ENCODE measurements at regions not wholly inside any gene's neighbourhood (a gene's known extent, or its start where the extent isn't known, plus 50 kb on each side); places are given as distances from the start of the nearest gene placed in this dataset.
"Not testable (repeated sequence)": the region's sequence is repeated elsewhere in the genome, so short reads cannot be mapped to it uniquely, and the experiment has no call there.

- not testable (repeated sequence) for H3K4me3 Mint-ChIP-seq; H3K4me1 Mint-ChIP-seq (ENCODE audit: low read depth); H3K36me3 Mint-ChIP-seq; H3K9me3 Mint-ChIP-seq (ENCODE audit: low read depth); H3K27ac Mint-ChIP-seq; H3K27me3 Mint-ChIP-seq
These were observed 69.1 kb upstream of the PLGLB2 start for GRCh38 chr2:87678742-87679173.

DNA sequence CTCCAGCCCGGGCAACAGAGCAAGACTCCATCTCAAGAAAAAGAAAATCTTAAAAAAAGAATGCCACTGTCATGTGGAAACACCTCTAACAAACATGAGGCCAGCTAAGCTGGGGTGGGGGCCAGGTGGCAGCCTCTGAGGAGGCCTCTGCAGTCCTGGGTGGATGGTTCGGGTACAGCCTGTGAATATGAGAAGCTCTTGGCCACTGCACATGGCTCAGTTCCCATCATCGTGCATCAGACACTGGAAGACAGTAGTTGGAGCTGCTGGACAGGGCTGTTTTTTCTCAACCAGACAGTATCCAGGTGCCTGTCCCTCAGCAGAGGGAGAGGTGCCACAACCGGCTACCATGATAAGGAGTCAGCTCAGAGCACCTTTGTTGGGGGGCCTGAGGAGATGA lies 67.9 kb upstream of the PLGLB2 start:
- not testable (repeated sequence) for H3K27me3 Mint-ChIP-seq; H3K4me1 Mint-ChIP-seq (ENCODE audit: low read depth); H3K27ac Mint-ChIP-seq; H3K9me3 Mint-ChIP-seq (ENCODE audit: low read depth); H3K4me3 Mint-ChIP-seq; H3K36me3 Mint-ChIP-seq

- H3K27me3 Mint-ChIP-seq; H3K9me3 Mint-ChIP-seq (ENCODE audit: low read depth); H3K36me3 Mint-ChIP-seq; H3K4me1 Mint-ChIP-seq (ENCODE audit: low read depth); H3K27ac Mint-ChIP-seq; H3K4me3 Mint-ChIP-seq: not testable (repeated sequence)
These were observed 67.2 kb upstream of the PLGLB2 start for GRCh38 chr2:87680691-87681090.

- not testable (repeated sequence) for H3K36me3 Mint-ChIP-seq; H3K4me1 Mint-ChIP-seq (ENCODE audit: low read depth); H3K9me3 Mint-ChIP-seq (ENCODE audit: low read depth); H3K27me3 Mint-ChIP-seq; H3K4me3 Mint-ChIP-seq; H3K27ac Mint-ChIP-seq
These were observed 64.4 kb upstream of the PLGLB2 start for GRCh38 chr2:87683451-87683850.

DNA sequence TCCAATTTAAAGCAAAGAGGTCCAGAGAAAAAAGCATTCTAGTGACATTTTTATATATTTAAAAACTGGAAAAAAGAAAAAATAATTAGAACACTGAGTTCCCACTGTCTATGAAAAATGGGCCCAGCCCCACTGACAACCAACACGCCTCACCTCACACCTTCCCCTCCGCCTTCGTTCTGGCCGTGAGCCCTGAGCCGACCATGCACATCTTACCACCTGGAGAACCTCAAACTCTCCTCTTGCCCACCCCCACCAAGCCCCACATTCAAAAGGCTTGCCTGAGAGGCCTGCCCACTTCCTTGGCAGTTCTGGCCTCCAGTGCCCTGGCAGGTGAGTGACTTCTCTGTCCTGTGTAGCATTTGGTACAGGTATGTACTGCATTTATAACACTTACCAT lies 63.9 kb upstream of the PLGLB2 start:
- not testable (repeated sequence) for H3K27me3 Mint-ChIP-seq; H3K27ac Mint-ChIP-seq; H3K4me1 Mint-ChIP-seq (ENCODE audit: low read depth); H3K36me3 Mint-ChIP-seq; H3K4me3 Mint-ChIP-seq; H3K9me3 Mint-ChIP-seq (ENCODE audit: low read depth)

DNA sequence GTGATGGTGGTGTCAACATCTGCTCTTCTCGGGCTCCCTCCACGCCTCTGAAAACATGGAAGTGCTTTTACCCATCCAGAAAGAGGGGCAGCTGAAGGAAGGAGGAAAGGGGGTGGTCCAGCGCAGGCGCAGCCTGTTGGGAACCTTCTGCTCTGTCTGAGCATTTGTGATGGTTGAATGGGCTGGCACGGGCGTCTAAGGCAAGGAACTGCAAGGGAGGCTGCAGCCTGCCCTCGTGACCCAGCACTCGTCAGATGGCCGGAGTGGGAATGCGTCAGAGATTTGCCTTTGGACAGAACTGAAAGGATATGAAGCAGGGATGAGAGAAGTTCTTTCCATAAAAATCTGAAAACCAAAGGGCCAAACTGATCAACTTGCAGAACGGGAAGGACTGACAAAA lies 62.3 kb upstream of the PLGLB2 start:
- H3K36me3 Mint-ChIP-seq; H3K27me3 Mint-ChIP-seq; H3K9me3 Mint-ChIP-seq (ENCODE audit: low read depth); H3K27ac Mint-ChIP-seq; H3K4me3 Mint-ChIP-seq; H3K4me1 Mint-ChIP-seq (ENCODE audit: low read depth): not testable (repeated sequence)

DNA sequence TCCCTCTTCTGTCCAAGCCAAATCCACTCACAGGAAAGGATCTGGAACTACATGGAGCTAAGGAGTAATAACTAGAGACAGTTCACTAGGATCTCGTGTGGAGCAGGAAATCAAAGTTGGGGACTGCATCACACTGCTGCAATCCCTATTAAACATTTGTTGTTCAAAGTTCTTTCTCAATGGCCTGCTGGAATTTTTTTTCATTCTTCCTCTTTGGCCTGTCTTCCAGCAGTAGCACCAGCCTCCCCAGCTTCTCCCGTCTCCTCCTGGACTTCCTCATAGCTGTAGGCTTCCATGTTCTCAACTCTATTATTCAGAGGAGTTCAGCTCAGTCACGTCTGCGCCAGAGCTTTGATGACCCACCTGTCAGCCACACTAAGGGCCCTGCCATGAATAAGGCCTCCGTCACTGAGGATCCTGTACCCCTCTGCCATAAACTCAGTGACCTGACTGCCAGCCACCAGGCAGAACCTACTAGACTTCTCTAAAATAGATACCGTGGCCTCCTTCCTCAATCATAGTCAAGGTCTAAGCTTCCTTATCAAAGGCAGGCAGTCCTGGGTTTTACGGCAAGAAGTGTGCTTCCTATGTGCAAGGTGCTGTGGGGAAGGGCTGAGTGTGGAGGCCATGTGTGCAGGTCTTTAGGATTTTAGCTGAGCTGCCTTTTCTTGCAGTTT lies 60.9 kb upstream of the PLGLB2 start:
- H3K4me3 Mint-ChIP-seq; H3K27me3 Mint-ChIP-seq; H3K4me1 Mint-ChIP-seq (ENCODE audit: low read depth); H3K9me3 Mint-ChIP-seq (ENCODE audit: low read depth); H3K36me3 Mint-ChIP-seq; H3K27ac Mint-ChIP-seq: not testable (repeated sequence)

GRCh38 chr2:87687550-87688270 lies 60.2 kb upstream of the PLGLB2 start:
- not testable (repeated sequence) for H3K4me1 Mint-ChIP-seq (ENCODE audit: low read depth); H3K27me3 Mint-ChIP-seq; H3K9me3 Mint-ChIP-seq (ENCODE audit: low read depth); H3K4me3 Mint-ChIP-seq; H3K27ac Mint-ChIP-seq; H3K36me3 Mint-ChIP-seq

DNA sequence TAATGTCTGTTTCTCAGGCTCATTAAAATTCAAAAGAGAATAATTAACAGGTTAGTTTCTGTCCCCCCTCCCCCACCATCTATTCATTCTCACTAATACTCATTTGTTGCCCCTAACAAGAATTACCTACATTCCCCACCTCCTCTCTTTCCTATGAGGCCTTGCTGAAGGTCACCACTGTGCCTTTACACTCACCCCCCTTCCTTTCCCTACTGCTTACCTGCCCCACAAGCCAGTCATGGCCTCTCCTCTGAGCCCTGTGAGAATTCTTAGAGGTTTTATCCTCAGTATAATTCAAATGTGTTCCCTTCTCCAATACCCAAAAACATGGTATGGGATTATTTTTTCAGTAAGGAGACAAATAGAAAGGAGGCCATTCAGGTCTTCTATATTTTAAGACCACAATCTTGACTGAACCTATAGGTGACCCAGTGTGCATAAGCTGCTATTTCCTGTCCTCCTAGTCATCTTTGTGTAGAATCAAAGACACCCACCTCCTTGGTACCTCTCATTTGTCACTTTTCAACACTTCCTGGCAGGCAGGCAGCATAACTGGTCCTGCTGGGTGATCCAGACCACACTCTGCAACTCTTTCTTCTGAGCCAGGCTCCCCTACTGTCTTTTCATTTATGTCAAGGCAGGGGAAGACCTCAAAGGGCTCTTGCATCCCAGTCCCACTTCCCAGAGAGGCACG lies 55.8 kb upstream of the PLGLB2 start:
- H3K4me1 Mint-ChIP-seq (ENCODE audit: low read depth); H3K27me3 Mint-ChIP-seq; H3K9me3 Mint-ChIP-seq (ENCODE audit: low read depth); H3K4me3 Mint-ChIP-seq; H3K36me3 Mint-ChIP-seq: not testable (repeated sequence)
- peak overlapping the region; percentile 50 for H3K27ac Mint-ChIP-seq

DNA sequence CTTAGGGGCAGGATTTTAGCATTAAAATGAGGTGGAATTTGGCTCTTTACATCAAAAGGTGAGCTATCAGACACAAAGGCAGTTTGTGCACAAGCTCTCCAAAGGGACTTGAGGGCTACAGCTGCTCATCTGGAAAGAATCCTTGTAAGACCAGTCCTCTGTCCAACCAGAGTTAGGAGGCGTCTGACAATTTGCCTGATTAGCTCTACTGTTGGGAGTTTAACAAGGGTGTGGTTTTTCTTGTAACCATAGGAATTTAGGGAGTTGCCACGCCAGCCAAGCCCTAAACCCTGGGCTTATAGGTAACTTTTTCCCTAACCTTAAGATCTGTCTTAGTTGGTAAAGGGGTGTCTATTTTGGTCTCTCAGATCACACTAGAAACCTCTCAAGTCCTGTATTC lies 55.0 kb upstream of the PLGLB2 start:
- H3K9me3 Mint-ChIP-seq (ENCODE audit: low read depth); H3K27me3 Mint-ChIP-seq; H3K36me3 Mint-ChIP-seq; H3K4me3 Mint-ChIP-seq; H3K4me1 Mint-ChIP-seq (ENCODE audit: low read depth); H3K27ac Mint-ChIP-seq: not testable (repeated sequence)

- H3K4me3 Mint-ChIP-seq; H3K36me3 Mint-ChIP-seq; H3K4me1 Mint-ChIP-seq (ENCODE audit: low read depth); H3K27ac Mint-ChIP-seq; H3K27me3 Mint-ChIP-seq; H3K9me3 Mint-ChIP-seq (ENCODE audit: low read depth): not testable (repeated sequence)
These were observed 54.0 kb upstream of the PLGLB2 start for GRCh38 chr2:87693882-87694281.

DNA sequence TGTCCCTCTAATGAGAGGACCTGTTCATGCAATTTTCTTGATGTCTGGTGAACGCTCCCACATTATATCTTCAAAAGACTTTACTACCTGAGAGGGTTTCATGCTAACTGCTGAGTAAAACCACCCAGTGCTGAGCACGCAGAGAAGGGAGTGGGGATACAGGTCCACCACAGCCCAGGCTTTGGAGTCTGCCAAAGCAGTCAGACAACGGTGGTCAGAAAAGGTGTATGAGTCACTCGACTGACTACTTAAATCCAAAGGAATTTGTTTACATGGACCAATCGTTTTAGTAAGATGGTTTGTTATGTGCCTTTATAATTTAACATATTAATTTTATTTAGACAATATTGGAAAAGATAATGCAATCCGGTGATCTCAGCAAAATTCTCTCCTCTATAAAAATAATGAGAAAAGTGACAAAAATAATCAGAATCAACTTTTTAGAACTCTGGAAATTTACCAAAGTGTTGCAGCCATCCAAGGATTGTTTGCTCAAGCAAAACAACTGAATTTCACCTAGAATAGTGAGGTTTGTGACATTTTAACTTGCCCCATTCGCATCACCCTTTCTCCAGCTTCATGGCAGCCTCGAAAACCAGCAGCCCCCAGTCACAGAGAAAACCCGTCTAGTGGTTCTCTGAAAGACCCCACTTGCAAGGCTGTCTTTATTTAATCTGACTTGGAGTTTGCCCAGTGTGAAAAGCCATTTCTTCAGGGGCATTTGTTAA lies 52.1 kb upstream of the PLGLB2 start:
- not testable (repeated sequence) for H3K4me1 Mint-ChIP-seq (ENCODE audit: low read depth); H3K9me3 Mint-ChIP-seq (ENCODE audit: low read depth); H3K27me3 Mint-ChIP-seq; H3K27ac Mint-ChIP-seq; H3K4me3 Mint-ChIP-seq; H3K36me3 Mint-ChIP-seq
